WTC11 (cell line): ENCODE measurements at regions not wholly inside any gene's neighbourhood (a gene's known extent, or its start where the extent isn't known, plus 50 kb on each side); places are given as distances from the start of the nearest gene placed in this dataset.

Source experiments
- ATAC-seq: fragments of 200-7000 bp; cut with Tn5 transposase; 2 replicates; pipeline ENCODE4 v1.10.0; 2021; ENCODE audit warnings: mild to moderate bottlenecking, moderate library complexity
- CTCF ChIA-PET: fragments of 300-600 bp; sonication (Branson Sonifier 250); formaldehyde crosslinking; loops from one replicate; lab custom pipeline; 2021; ENCODE audit warnings: antibody characterized with exemption; lab: Charles Lee
- POLR2A ChIA-PET: fragments of 350-600 bp; sonication (Branson Sonifier 250); formaldehyde crosslinking; loops from one replicate; lab custom pipeline; 2021; ENCODE audit warnings: antibody characterized with exemption; lab: Charles Lee
- DNase-seq: peaks from one replicate; pipeline ENCODE4 v3.0.0; 2021; ENCODE audit warnings: low spot score
- H3K27ac Mint-ChIP-seq: 2 replicates; pipeline ENCODE4 v1.8.0; 2021; ENCODE audit warnings: mixed read lengths
- H3K27me3 Mint-ChIP-seq: 2 replicates; pipeline ENCODE4 v1.8.0; 2021; ENCODE audit warnings: low read depth, mild to moderate bottlenecking, moderate library complexity, mixed read lengths
- H3K36me3 Mint-ChIP-seq: 2 replicates; pipeline ENCODE4 v1.8.0; 2021; ENCODE audit warnings: mixed read lengths
- H3K4me1 Mint-ChIP-seq: 2 replicates; pipeline ENCODE4 v1.8.0; 2022; ENCODE audit warnings: mixed read lengths
- H3K4me3 Mint-ChIP-seq: 2 replicates; pipeline ENCODE4 v1.8.0; 2021; ENCODE audit warnings: mild to moderate bottlenecking, moderate library complexity, mixed read lengths
- H3K9me3 Mint-ChIP-seq: 2 replicates; pipeline ENCODE4 v1.8.0; 2021; ENCODE audit warnings: mixed read lengths
- AFF4 ChIP-seq: sonication (generic); formaldehyde crosslinking; IDR thresholded peaks from 2 replicates; pipeline ENCODE4 v1.8.1; 2023; ENCODE audit warnings: mild to moderate bottlenecking, missing genetic modification reagents, borderline replicate concordance
- EMX1 ChIP-seq: fragments of 250-450 bp; sonication (Bioruptor Pico); IDR thresholded peaks from 2 replicates; pipeline ENCODE4 v1.8.0; 2021; ENCODE audit warnings: mild to moderate bottlenecking
- FOXJ3 ChIP-seq: sonication (generic); formaldehyde crosslinking; IDR thresholded peaks from 2 replicates; pipeline ENCODE4 v1.9.0; 2021; ENCODE audit warnings: missing genetic modification reagents, mild to moderate bottlenecking, borderline replicate concordance
- JUN ChIP-seq: sonication (generic); formaldehyde crosslinking; IDR thresholded peaks from 2 replicates; pipeline ENCODE4 v1.8.0; 2023; ENCODE audit warnings: mild to moderate bottlenecking, missing genetic modification reagents
- MLX ChIP-seq: sonication (generic); formaldehyde crosslinking; IDR thresholded peaks from 2 replicates; pipeline ENCODE4 v1.8.1; 2023; ENCODE audit warnings: mild to moderate bottlenecking, missing genetic modification reagents, moderate library complexity
- MYBL2 ChIP-seq: sonication (generic); formaldehyde crosslinking; IDR thresholded peaks from 2 replicates; pipeline ENCODE4 v1.8.1; 2023; ENCODE audit warnings: mild to moderate bottlenecking, moderate library complexity, missing genetic modification reagents
- PRDM15 ChIP-seq: sonication (generic); formaldehyde crosslinking; IDR thresholded peaks from 2 replicates; pipeline ENCODE4 v1.8.0; 2022; ENCODE audit warnings: missing genetic modification reagents
- SMAD3 ChIP-seq: sonication (generic); formaldehyde crosslinking; IDR thresholded peaks from 2 replicates; pipeline ENCODE4 v1.8.0; 2022; ENCODE audit warnings: missing genetic modification reagents, mild to moderate bottlenecking, borderline replicate concordance
- TCF7 ChIP-seq: sonication (generic); formaldehyde crosslinking; IDR thresholded peaks from 2 replicates; pipeline ENCODE4 v1.8.0; 2022; ENCODE audit warnings: mild to moderate bottlenecking, low read depth, missing genetic modification reagents, moderate library complexity
- USF1 ChIP-seq: sonication (generic); formaldehyde crosslinking; IDR thresholded peaks from 2 replicates; pipeline ENCODE4 v1.8.0; 2022; ENCODE audit warnings: mild to moderate bottlenecking, missing genetic modification reagents
- ZNF396 ChIP-seq: fragments of 250-450 bp; sonication (Bioruptor Pico); IDR thresholded peaks from 2 replicates; pipeline ENCODE4 v1.8.0; 2021; ENCODE audit warnings: mild to moderate bottlenecking, moderate library complexity, borderline replicate concordance
- ZNF512 ChIP-seq: sonication (generic); formaldehyde crosslinking; IDR thresholded peaks from 2 replicates; pipeline ENCODE4 v1.8.1; 2022; ENCODE audit warnings: missing genetic modification reagents, borderline replicate concordance
- TF ChIP-seq, protein P1 (sequence below): fragments of 250-450 bp; sonication (Bioruptor Pico); conservative IDR thresholded peaks from 2 replicates; pipeline ENCODE4 v1.9.0; 2021; ENCODE audit warnings: mild to moderate bottlenecking
- TF ChIP-seq, protein P2 (sequence below): sonication (generic); formaldehyde crosslinking; IDR thresholded peaks from 2 replicates; pipeline ENCODE4 v1.8.0; 2023; ENCODE audit warnings: missing genetic modification reagents
- TF ChIP-seq, protein P3 (sequence below): fragments of 250-450 bp; sonication (Bioruptor Pico); IDR thresholded peaks from 2 replicates; pipeline ENCODE4 v1.9.0; 2021; ENCODE audit warnings: mild to moderate bottlenecking
- TF ChIP-seq, protein P4 (sequence below): sonication (generic); formaldehyde crosslinking; IDR thresholded peaks from 2 replicates; pipeline ENCODE4 v1.8.1; 2023; ENCODE audit warnings: mild to moderate bottlenecking, moderate library complexity, missing genetic modification reagents
- TF ChIP-seq, protein P5 (sequence below): sonication (generic); formaldehyde crosslinking; IDR thresholded peaks from 2 replicates; pipeline ENCODE4 v1.8.1; 2022; ENCODE audit warnings: mild to moderate bottlenecking, moderate library complexity, missing genetic modification reagents

- no peak for ATAC-seq
- POLR2A ChIA-PET, result no interaction called here
Observed at GRCh38 chr13:82129281-82129680, 1753.0 kb downstream of the SLITRK1 start.

GRCh38 chr13:82118589-82118988 lies 1763.7 kb downstream of the SLITRK1 start:
- H3K27ac Mint-ChIP-seq, result no peak overlapping the region
- H3K4me1 Mint-ChIP-seq, result no peaks in the 10 kb centered on the region
- ChIA-PET POLR2A (interaction anchor here (0.7 kb wide), 1 partner anchor 242 kb away, joined by 3 read pairs; no protein-coding TSS in a partner anchor), CTCF (no interaction called here)
- no peak for DNase-seq
- 0 out of 2 replicates have a peak, but pooled peaks cover 6% of the 10 kb centered on the region for H3K9me3 Mint-ChIP-seq
- H3K36me3 Mint-ChIP-seq, result no peaks in the 10 kb centered on the region
- H3K4me3 Mint-ChIP-seq, result no peak overlapping the region
- H3K27me3 Mint-ChIP-seq, result no peaks in the 10 kb centered on the region
- no peak for ATAC-seq
- TF ChIP-seq AFF4 (CRISPR knock-in tag) (no peak), ZNF512 (CRISPR knock-in tag) (no peak), FOXJ3 (no peak), USF1 (CRISPR knock-in tag) (no peak), MYBL2 (CRISPR knock-in tag) (no peak), MLX (CRISPR knock-in tag) (no peak), TCF7 (CRISPR knock-in tag) (no peak), ZNF396 (no peak), JUN (no peak), PRDM15 (CRISPR knock-in tag) (no peak)
- TF ChIP-seq, protein P1, sequence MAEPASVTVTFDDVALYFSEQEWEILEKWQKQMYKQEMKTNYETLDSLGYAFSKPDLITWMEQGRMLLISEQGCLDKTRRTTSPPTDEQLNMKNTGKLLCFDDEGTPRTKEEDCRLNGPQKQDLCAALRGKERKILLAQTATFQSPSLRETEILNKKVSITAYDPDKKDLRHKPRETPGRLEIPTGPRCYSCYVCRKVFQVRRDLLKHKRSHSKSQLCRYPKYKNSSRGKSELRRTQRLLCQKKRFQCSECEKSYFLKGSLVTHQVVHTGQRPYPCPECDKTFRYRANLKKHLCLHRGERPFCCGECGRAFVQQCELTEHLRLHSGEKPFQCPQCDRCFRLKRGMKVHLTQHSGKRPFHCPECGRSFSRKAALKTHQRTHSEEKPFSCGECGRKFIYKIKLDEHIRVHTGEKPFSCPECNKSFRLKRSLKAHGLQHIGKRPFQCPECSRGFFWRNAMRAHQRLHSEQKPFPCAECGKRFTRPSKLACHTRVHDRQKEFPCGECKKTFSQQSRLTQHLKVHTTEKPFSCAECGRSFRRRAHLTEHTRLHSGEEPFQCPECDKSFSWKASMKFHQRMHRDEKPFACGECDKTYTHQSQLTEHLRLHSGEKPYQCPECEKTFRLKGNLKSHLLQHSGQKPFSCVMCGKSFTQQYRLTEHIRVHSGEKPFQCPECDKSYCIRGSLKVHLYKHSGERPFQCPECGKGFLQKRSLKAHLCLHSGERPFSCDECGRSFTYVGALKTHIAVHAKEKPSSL, result no peak

More at GRCh38 chr13:82129281-82129680, 1753.0 kb downstream of the SLITRK1 start:
- no peak overlapping the region for H3K4me3 Mint-ChIP-seq
- DNase-seq, result no peak
- H3K9me3 Mint-ChIP-seq, result no peaks in the 10 kb centered on the region
- CTCF ChIA-PET, result no interaction called here
- H3K27me3 Mint-ChIP-seq, result no peaks in the 10 kb centered on the region
- H3K27ac Mint-ChIP-seq, result no peak overlapping the region
- no peaks in the 10 kb centered on the region for H3K36me3 Mint-ChIP-seq
- H3K4me1 Mint-ChIP-seq, result no peaks in the 10 kb centered on the region
- TF ChIP-seq SMAD3 (CRISPR knock-in tag) (no peak), EMX1 (CRISPR knock-in tag) (no peak)
- TF ChIP-seq, protein P2, sequence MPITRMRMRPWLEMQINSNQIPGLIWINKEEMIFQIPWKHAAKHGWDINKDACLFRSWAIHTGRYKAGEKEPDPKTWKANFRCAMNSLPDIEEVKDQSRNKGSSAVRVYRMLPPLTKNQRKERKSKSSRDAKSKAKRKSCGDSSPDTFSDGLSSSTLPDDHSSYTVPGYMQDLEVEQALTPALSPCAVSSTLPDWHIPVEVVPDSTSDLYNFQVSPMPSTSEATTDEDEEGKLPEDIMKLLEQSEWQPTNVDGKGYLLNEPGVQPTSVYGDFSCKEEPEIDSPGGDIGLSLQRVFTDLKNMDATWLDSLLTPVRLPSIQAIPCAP, result no peak
- TF ChIP-seq, protein P3, sequence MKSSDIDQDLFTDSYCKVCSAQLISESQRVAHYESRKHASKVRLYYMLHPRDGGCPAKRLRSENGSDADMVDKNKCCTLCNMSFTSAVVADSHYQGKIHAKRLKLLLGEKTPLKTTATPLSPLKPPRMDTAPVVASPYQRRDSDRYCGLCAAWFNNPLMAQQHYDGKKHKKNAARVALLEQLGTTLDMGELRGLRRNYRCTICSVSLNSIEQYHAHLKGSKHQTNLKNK (CRISPR knock-in tag), result no peak
- TF ChIP-seq, protein P4, sequence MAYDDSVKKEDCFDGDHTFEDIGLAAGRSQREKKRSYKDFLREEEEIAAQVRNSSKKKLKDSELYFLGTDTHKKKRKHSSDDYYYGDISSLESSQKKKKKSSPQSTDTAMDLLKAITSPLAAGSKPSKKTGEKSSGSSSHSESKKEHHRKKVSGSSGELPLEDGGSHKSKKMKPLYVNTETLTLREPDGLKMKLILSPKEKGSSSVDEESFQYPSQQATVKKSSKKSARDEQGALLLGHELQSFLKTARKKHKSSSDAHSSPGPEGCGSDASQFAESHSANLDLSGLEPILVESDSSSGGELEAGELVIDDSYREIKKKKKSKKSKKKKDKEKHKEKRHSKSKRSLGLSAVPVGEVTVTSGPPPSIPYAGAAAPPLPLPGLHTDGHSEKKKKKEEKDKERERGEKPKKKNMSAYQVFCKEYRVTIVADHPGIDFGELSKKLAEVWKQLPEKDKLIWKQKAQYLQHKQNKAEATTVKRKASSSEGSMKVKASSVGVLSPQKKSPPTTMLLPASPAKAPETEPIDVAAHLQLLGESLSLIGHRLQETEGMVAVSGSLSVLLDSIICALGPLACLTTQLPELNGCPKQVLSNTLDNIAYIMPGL (CRISPR knock-in tag), result no peak
- TF ChIP-seq, protein P5, sequence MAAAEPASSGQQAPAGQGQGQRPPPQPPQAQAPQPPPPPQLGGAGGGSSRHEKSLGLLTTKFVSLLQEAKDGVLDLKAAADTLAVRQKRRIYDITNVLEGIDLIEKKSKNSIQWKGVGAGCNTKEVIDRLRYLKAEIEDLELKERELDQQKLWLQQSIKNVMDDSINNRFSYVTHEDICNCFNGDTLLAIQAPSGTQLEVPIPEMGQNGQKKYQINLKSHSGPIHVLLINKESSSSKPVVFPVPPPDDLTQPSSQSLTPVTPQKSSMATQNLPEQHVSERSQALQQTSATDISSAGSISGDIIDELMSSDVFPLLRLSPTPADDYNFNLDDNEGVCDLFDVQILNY, result no peak
